HepG2 (cell line): ENCODE measurements at regions not wholly inside any gene's neighbourhood (a gene's known extent, or its start where the extent isn't known, plus 50 kb on each side); places are given as distances from the start of the nearest gene placed in this dataset.

Experiments
- ATAC-seq: fragments of 200-7000 bp; cut with Tn5 transposase; 3 replicates; pipeline ENCODE4 v1.9.1; 2020; ENCODE audit warnings: mild to moderate bottlenecking, moderate library complexity
- BruUV-seq: library from RNA; stranded (reverse); fragments of 400-500 nt; replicated peaks from 2 replicates; lab custom pipeline; 2021; lab: Mats Ljungman, UMichigan
- CTCF ChIA-PET: fragments of 300-600 bp; formaldehyde crosslinking; extraction: SDS; loops from one replicate; lab custom pipeline; 2021; ENCODE audit warnings: low total read pairs, inconsistent platforms, low intra/inter-chr PET ratio; lab: Yijun Ruan, JAX
- POLR2A ChIA-PET: fragments of 350-600 bp; sonication (Branson Sonifier 250); formaldehyde crosslinking; loops from one replicate; lab custom pipeline; 2020; ENCODE audit warnings: antibody characterized with exemption, inconsistent platforms; lab: Yijun Ruan, JAX
- DNase-seq: peaks from one replicate; pipeline ENCODE4 v3.0.0-alpha.2; 2015; ENCODE audit warnings: low spot score
- FAIRE-seq: peaks from 3 replicates; lab custom pipeline; 2011; peaks lifted over from hg19 to GRCh38; lab: Jason Lieb, UNC
- H2AFZ ChIP-seq: one replicate; pipeline ENCODE4 v1.6.1; 2011; ENCODE audit warnings: low read length, inconsistent platforms
- H3K27ac ChIP-seq: fragments of 300-600 bp; 3 replicates; pipeline ENCODE4 v1.8.0; 2011; ENCODE audit warnings: mixed run types, mild to moderate bottlenecking, mixed read lengths, low read length, inconsistent platforms; ENCODE audit not compliant: insufficient read depth; ENCODE audit errors: extremely low read length
- H3K27me3 ChIP-seq, 2 experiments: fragments of 200-600 bp in 1 of 2; 2 replicates in 1 of 2; 3 replicates in 1 of 2; pipeline versions ENCODE4 v1.6.0 to v1.8.0; 2011; ENCODE audit warnings: low read length in 2 of 2, mild to moderate bottlenecking in 2 of 2, moderate library complexity in 2 of 2, inconsistent platforms in 1 of 2; ENCODE audit not compliant: insufficient read depth in 2 of 2, control insufficient read depth in 1 of 2
- H3K36me3 ChIP-seq, 2 experiments: fragments of 200-600 bp in 1 of 2; replicated peaks in 1 of 2; 2 replicates in 1 of 2; 3 replicates in 1 of 2; pipeline versions ENCODE4 v1.5.1 to v1.8.0; 2011; ENCODE audit warnings: low read length in 2 of 2, inconsistent platforms in 1 of 2; ENCODE audit not compliant: insufficient read depth in 2 of 2, control insufficient read depth in 1 of 2
- H3K4me1 ChIP-seq: 2 replicates; pipeline ENCODE4 v1.5.1; 2012; ENCODE audit warnings: low read length, inconsistent platforms; ENCODE audit not compliant: insufficient read depth
- H3K4me2 ChIP-seq: 2 replicates; pipeline ENCODE4 v1.6.0; 2011; ENCODE audit warnings: low read depth, low read length, inconsistent platforms
- H3K4me3 ChIP-seq, 3 experiments: fragments of 200-600 bp in 1 of 3; sonication (generic), shearing (Covaris generic) in 1 of 3; replicated peaks in 1 of 3; 2 replicates each; pipeline ENCODE4 v1.5.1; 2011 to 2016; ENCODE audit warnings: low read length in 3 of 3, inconsistent platforms in 2 of 3, low read depth in 2 of 3, mild to moderate bottlenecking in 2 of 3, control low read depth in 1 of 3, mixed read lengths in 1 of 3; ENCODE audit not compliant: insufficient read depth in 1 of 3
- H3K79me2 ChIP-seq: one replicate; pipeline ENCODE4 v1.6.1; 2011; ENCODE audit warnings: low read length, inconsistent platforms; ENCODE audit not compliant: insufficient read depth
- H3K9ac ChIP-seq: 2 replicates; pipeline ENCODE4 v1.6.0; 2011; ENCODE audit warnings: mild to moderate bottlenecking, low read depth, low read length, inconsistent platforms; ENCODE audit not compliant: insufficient read depth
- H3K9me3 ChIP-seq: 2 replicates; pipeline ENCODE4 v1.5.1; 2012; ENCODE audit warnings: mild to moderate bottlenecking, low read length
- H4K20me1 ChIP-seq: 2 replicates; pipeline ENCODE4 v1.6.0; 2011; ENCODE audit warnings: inconsistent platforms, mild to moderate bottlenecking, low read length, moderate library complexity; ENCODE audit not compliant: insufficient read depth
- IKZF1 ChIP-seq: fragments of 450-650 bp; IDR thresholded peaks from 2 replicates; pipeline ENCODE4 v1.7.1; 2016
- IRX3 ChIP-seq: sonication (generic); formaldehyde crosslinking; IDR thresholded peaks from 2 replicates; pipeline ENCODE4 v1.8.1; 2023; ENCODE audit warnings: mild to moderate bottlenecking, low read depth, missing genetic modification reagents, borderline replicate concordance
- MYC ChIP-seq: sonication (generic); formaldehyde crosslinking; IDR thresholded peaks from 2 replicates; pipeline ENCODE4 v1.9.0; 2021; ENCODE audit warnings: missing genetic modification reagents, borderline replicate concordance
- SAFB2 ChIP-seq: sonication (generic); formaldehyde crosslinking; IDR thresholded peaks from 2 replicates; pipeline ENCODE4 v1.5.1; 2020; ENCODE audit warnings: missing genetic modification reagents, low read depth, mild to moderate bottlenecking, borderline replicate concordance
- ZBTB40 ChIP-seq, 2 experiments: fragments of 450-650 bp in 1 of 2; sonication (generic) in 1 of 2; formaldehyde crosslinking in 1 of 2; IDR thresholded peaks; 2 replicates each; pipeline versions ENCODE4 v1.6.1 to v1.8.0; 2016 to 2022; ENCODE audit warnings: antibody characterized with exemption in 1 of 2, mild to moderate bottlenecking in 1 of 2, missing genetic modification reagents in 1 of 2
- ZNF510 ChIP-seq: sonication (generic); formaldehyde crosslinking; IDR thresholded peaks from 2 replicates; pipeline ENCODE4 v1.4.0; 2020; ENCODE audit warnings: low read depth, mild to moderate bottlenecking, missing genetic modification reagents
- ZNF646 ChIP-seq: sonication (generic); formaldehyde crosslinking; IDR thresholded peaks from 2 replicates; pipeline ENCODE4 v1.9.0; 2021; ENCODE audit warnings: mild to moderate bottlenecking, missing genetic modification reagents
- WGBS: methylation state at CpG from one replicate; pipeline ENCODE4 v1.1.6; 2017; ENCODE audit warnings: low lambda C conversion rate; 5-methylcytosine and 5-hydroxymethylcytosine counted together
- in situ Hi-C: cut with HindIII; loops from 2 replicates; pipeline ENCODE4 v1.10.0; 2017; ENCODE audit warnings: low pct_unique_long_range_greater_than_20kb; ENCODE audit not compliant: extremely low pct_ligation_motif_present
- intact Hi-C: fragments of 100-400 bp; cut with micrococcal nuclease; formaldehyde crosslinking; loops from one replicate; pipeline ENCODE4 v1.10.0; 2022; ENCODE audit not compliant: unreplicated experiment

GRCh38 chr1:186519982-186520381 is 59.1 kb upstream of the PDC start (continued):
- no peak for TF ChIP-seq ZBTB40 (IDR thresholded peaks at IDR 0.05)
- TF ChIP-seq ZBTB40 (CRISPR knock-in tag; IDR thresholded peaks at IDR 0.05), result no peak
- no peak for TF ChIP-seq IKZF1

- CTCF ChIA-PET, result no interaction called here
- Histone ChIP-seq H3K4me1 (no peaks in the 10 kb centered on the region), H3K4me3 (no peak overlapping the region), H4K20me1 (no peaks in the 10 kb centered on the region), H3K79me2 (no peaks in the 10 kb centered on the region), H3K27me3 (no peaks in the 10 kb centered on the region), H3K9ac (no peak overlapping the region), H3K9me3 (peaks cover 8% of the 10 kb centered on the region), H2AFZ (no peak overlapping the region), H3K36me3 (no peaks in the 10 kb centered on the region), H3K4me2 (no peak overlapping the region), H3K27ac (no peak overlapping the region)
- in situ Hi-C loops (no loop called here), intact Hi-C loops (no loop called here)
- WGBS, result under 1% methylated on average over 4 of the region's 4 CpGs
- DNase-seq (no peak), ATAC-seq (no peak), FAIRE-seq (no peak)
- POLR2A ChIA-PET, result no interaction called here
- BruUV-seq, result no TSS peak
- TF ChIP-seq ZNF646 (CRISPR knock-in tag) (no peak), ZNF510 (CRISPR knock-in tag) (no peak), MYC (CRISPR knock-in tag) (no peak), SAFB2 (CRISPR knock-in tag) (no peak), IRX3 (CRISPR knock-in tag) (no peak)
These were observed 58.0 kb upstream of the PDC start for GRCh38 chr1:186518822-186519381.
